Chondrocyte (in vitro differentiated cells): ENCODE measurements at regions not wholly inside any gene's neighbourhood (a gene's known extent, or its start where the extent isn't known, plus 50 kb on each side); places are given as distances from the start of the nearest gene placed in this dataset.

Experiments used
- DNase-seq: peaks from one replicate; pipeline ENCODE4 v3.0.0; 2021; ENCODE audit warnings: mixed read lengths, low spot score
- H3K27ac Mint-ChIP-seq: one replicate; pipeline ENCODE4 v1.8.0; 2021; ENCODE audit warnings: mild to moderate bottlenecking, moderate library complexity, mixed read lengths; ENCODE audit not compliant: unreplicated experiment
- H3K27me3 Mint-ChIP-seq: 2 replicates; pipeline ENCODE4 v1.8.0; 2021; ENCODE audit warnings: low read depth, mixed read lengths
- H3K36me3 Mint-ChIP-seq: 2 replicates; pipeline ENCODE4 v1.8.0; 2021; ENCODE audit warnings: low read depth, mixed read lengths
- H3K4me1 Mint-ChIP-seq: 2 replicates; pipeline ENCODE4 v1.8.0; 2021; ENCODE audit warnings: low read depth, mild to moderate bottlenecking, mixed read lengths
- H3K4me3 Mint-ChIP-seq: one replicate; pipeline ENCODE4 v1.8.0; 2021; ENCODE audit warnings: mild to moderate bottlenecking, moderate library complexity, mixed read lengths; ENCODE audit not compliant: unreplicated experiment
- H3K9me3 Mint-ChIP-seq: 2 replicates; pipeline ENCODE4 v1.8.0; 2021; ENCODE audit warnings: low read depth, mixed read lengths
- CTCF ChIP-seq: fragments of 200-600 bp; sonication (generic); IDR thresholded peaks from 2 replicates; pipeline ENCODE4 v1.5.0; 2021; ENCODE audit warnings: antibody characterized with exemption, mild to moderate bottlenecking, moderate library complexity

GRCh38 chr5:67520161-67520908 lies 323.7 kb upstream of the CD180 start:
- Mint-ChIP-seq H3K27ac (no peak overlapping the region), H3K36me3 (peaks cover 2% of the 10 kb centered on the region), H3K27me3 (no peaks in the 10 kb centered on the region), H3K4me1 (peaks cover 17% of the 10 kb centered on the region), H3K4me3 (no peak overlapping the region), H3K9me3 (peaks cover 3% of the 10 kb centered on the region)
- DNase-seq: no peak
- TF ChIP-seq CTCF: no peak

GRCh38 chr5:67518227-67518626 lies 321.6 kb upstream of the CD180 start:
- no peak for TF ChIP-seq CTCF

GRCh38 chr5:67516948-67517565 lies 320.5 kb upstream of the CD180 start:
- peaks cover 17% of the 10 kb centered on the region for H3K4me1 Mint-ChIP-seq
- H3K4me3 Mint-ChIP-seq: no peak overlapping the region
- peaks cover 2% of the 10 kb centered on the region for H3K36me3 Mint-ChIP-seq
- TF ChIP-seq CTCF: no peak
- H3K27me3 Mint-ChIP-seq: no peaks in the 10 kb centered on the region
- peak overlapping the region; percentile 49 for H3K27ac Mint-ChIP-seq
- no peak for DNase-seq
- H3K9me3 Mint-ChIP-seq: no peaks in the 10 kb centered on the region

More at GRCh38 chr5:67518227-67518626, 321.6 kb upstream of the CD180 start:
- H3K27ac Mint-ChIP-seq: no peak overlapping the region
- no peaks in the 10 kb centered on the region for H3K27me3 Mint-ChIP-seq
- no peaks in the 10 kb centered on the region for H3K9me3 Mint-ChIP-seq
- no peak for DNase-seq
- peaks cover 17% of the 10 kb centered on the region for H3K4me1 Mint-ChIP-seq
- H3K36me3 Mint-ChIP-seq: peaks cover 2% of the 10 kb centered on the region
- no peak overlapping the region for H3K4me3 Mint-ChIP-seq

GRCh38 chr5:67515762-67516161 lies 319.2 kb upstream of the CD180 start:
- Mint-ChIP-seq H3K27ac (peak overlapping the region; percentile 12), H3K27me3 (no peaks in the 10 kb centered on the region), H3K36me3 (peaks cover 2% of the 10 kb centered on the region), H3K4me1 (peaks cover 17% of the 10 kb centered on the region), H3K9me3 (no peaks in the 10 kb centered on the region), H3K4me3 (no peak overlapping the region)
- DNase-seq: no peak
- no peak for TF ChIP-seq CTCF

GRCh38 chr5:67515020-67515689 lies 318.6 kb upstream of the CD180 start:
- DNase-seq: no peak
- Mint-ChIP-seq H3K4me3 (no peak overlapping the region), H3K27ac (no peak overlapping the region), H3K9me3 (peaks cover 4% of the 10 kb centered on the region), H3K27me3 (no peaks in the 10 kb centered on the region), H3K4me1 (peaks cover 17% of the 10 kb centered on the region), H3K36me3 (peaks cover 2% of the 10 kb centered on the region)
- no peak for TF ChIP-seq CTCF
